8988T (cell line): ENCODE measurements at regions not wholly inside any gene's neighbourhood (a gene's known extent, or its start where the extent isn't known, plus 50 kb on each side); places are given as distances from the start of the nearest gene placed in this dataset.
"Not testable (repeated sequence)": the region's sequence is repeated elsewhere in the genome, so short reads cannot be mapped to it uniquely, and the experiment has no call there.

Source experiments
- DNase-seq: peaks from one replicate; pipeline ENCODE4 v3.0.0; 2011

GRCh38 chr7:142636107-142636506 is 113.2 kb upstream of the PRSS1 start:
- not testable (repeated sequence) for DNase-seq

GRCh38 chr7:142632271-142633134 is 116.8 kb upstream of the PRSS1 start:
- peak; percentile 24 for DNase-seq

DNA sequence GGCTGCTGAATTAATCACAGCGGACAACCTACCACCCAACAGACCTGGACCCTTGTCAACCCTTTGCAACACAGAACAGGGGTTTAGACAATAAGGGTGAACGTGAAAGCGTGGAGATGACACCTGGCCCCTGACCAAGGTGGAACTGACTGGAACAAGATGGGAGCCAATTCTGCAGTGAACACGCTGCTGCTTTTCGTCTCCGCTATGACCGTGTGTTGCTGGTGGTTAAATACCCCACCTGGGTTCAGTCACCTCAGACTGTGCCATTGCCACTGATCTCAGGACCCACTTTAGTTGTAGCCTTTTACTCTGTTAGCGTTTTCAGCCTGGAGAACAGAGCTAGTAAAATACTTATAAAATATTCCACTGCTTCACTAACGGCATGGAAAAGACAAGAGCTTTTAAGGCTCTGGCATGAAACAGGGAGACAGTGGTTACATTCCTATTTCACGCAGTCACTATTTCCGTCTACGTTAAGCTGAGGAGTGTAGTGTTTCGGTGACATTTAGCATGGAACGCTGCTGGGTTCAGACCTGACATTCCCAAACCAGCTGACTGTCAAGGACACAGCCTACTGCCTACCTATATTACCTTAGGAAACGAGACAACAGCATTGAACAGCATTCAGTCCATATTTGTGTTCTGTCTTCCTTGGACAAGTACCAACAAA is 119.5 kb upstream of the PRSS1 start:
- no peak for DNase-seq

GRCh38 chr7:142628945-142629344 is 120.3 kb upstream of the PRSS1 start:
- no peak for DNase-seq

GRCh38 chr7:142627223-142627622 is 122.0 kb upstream of the PRSS1 start:
- not testable (repeated sequence) for DNase-seq

DNA sequence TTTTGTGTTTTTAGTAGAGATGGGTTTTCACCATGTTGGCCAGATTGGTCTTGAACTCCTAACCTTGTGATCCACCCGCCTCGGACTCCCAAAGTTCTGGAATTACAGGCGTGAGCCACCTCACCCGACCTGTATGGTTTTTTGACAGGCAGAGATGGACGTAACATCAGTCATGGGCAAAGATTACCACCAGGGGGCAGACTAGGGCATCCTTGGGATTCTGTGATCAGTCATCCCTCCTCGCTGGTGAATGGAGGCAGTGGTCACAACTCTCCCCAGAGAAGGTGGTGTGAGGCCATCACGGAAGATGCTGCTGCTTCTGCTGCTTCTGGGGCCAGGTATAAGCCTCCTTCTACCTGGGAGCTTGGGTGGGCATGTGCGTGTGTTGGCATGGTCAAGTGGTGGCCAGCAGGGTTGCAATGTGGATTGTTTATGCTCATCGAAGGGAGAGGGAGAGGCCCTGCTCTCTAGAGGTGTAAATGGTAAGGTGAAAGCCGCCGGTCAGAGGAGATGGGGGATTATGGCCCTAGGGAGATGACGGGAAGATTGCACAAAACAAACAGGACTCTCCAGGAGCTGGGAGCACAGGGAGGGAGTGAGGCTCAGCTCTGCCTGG is 122.7 kb upstream of the PRSS1 start:
- no peak for DNase-seq

DNA sequence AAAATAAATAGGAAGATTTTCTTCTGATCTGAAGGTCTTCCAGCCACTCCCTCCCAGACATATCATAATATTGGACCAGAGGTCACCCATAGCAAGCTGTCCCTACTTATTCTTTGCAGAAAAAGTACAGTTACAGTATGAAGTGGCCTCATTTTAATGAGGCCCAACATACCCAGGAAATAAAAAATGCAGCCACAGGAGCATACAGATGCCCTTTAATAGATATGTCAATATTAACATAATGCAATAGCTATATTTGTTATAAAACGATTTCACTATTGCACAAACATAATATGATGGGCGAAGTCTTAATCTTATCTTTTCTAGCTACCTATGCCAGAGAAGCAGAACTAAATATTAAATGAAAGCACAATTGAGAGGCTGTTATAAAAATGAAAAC is 124.1 kb upstream of the PRSS1 start:
- not testable (repeated sequence) for DNase-seq

DNA sequence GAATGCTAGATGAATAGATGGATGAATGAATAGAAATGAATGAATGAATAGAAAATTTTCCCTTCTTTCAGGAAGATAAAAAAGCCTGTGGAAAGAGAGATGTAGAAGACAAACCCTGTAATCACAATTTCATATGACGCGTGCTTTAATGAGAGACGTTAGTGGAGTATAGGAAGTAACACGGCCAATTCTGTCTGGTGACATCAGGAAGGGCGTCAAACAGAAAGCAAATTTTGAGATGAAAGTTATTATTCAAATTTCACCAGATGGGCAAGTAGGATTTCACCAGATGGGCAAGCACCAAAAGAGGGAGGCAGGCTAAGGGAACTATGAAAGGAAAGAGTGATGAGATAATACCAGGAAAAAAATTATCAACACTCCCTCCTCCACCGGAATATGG is 128.9 kb upstream of the PRSS1 start:
- DNase-seq, result no peak

DNA sequence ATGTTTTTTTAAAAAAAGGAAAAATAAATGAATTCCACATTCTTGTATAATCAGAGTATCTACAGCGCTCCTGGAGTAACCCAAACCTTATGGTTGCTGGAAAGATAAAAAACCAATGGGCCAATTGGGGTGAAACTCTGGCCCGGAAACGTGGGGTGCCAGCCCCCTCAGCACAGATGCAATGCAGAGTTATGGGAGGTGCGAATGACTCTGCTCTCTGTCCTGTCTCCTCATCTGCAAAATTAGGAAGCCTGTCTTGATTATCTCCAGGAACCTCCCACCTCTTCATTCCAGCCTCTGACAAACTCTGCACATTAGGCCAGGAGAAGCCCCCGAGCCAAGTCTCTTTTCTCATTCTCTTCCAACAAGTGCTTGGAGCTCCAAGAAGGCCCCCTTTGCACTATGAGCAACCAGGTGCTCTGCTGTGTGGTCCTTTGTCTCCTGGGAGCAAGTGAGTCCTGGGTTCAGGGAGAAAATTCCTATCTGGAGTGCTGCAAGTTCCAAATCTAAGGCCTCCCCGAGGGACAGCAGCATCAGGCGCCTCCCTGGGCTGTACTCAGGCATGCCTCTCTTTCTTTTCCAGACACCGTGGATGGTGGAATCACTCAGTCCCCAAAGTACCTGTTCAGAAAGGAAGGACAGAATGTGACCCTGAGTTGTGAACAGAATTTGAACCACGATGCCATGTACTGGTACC is 130.5 kb upstream of the PRSS1 start:
- no peak for DNase-seq

GRCh38 chr7:142616842-142617241 is 132.4 kb upstream of the PRSS1 start:
- no peak for DNase-seq

DNA sequence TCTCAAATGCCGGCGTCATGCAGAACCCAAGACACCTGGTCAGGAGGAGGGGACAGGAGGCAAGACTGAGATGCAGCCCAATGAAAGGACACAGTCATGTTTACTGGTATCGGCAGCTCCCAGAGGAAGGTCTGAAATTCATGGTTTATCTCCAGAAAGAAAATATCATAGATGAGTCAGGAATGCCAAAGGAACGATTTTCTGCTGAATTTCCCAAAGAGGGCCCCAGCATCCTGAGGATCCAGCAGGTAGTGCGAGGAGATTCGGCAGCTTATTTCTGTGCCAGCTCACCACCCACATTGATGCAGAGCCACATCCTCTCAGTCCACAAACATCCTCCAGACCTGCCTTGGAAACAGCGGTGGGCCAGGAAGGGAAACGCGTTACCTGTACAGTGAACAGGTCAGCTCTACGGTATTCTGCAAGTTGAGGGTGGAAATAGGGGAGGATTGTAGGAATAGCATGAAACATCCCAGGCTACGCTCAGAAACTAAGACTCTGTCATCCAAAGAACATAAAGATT is 133.1 kb upstream of the PRSS1 start:
- no peak for DNase-seq

- no peak for DNase-seq
Measured at GRCh38 chr7:142615508-142615907, 133.8 kb upstream of the PRSS1 start.

GRCh38 chr7:142614116-142614515 is 135.2 kb upstream of the PRSS1 start:
- DNase-seq, result no peak

- no peak for DNase-seq
Measured at GRCh38 chr7:142612237-142612881, 136.9 kb upstream of the PRSS1 start.

GRCh38 chr7:142611566-142612236 is 137.6 kb upstream of the PRSS1 start:
- no peak for DNase-seq

- no peak for DNase-seq
Measured at GRCh38 chr7:142608630-142609428, 140.4 kb upstream of the PRSS1 start.

DNA sequence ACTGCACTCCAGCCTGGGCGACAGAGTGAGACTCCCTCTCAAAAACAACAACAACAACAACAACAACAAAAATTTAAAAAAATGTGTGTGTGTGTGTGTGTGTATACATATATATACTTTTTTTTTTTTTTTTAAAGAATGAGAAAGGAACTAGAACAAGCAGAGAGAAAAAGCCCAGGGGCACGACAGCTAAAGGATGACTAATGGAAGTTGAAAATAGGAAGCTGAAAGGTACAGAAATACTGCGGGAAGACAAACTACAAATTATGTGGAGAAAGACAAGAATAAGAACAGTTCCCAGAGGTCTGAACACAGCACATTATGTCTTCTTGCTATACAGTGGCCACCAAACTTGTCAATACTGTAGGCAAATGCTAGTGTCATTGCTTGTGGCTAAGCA is 141.9 kb upstream of the PRSS1 start:
- DNase-seq, result no peak

GRCh38 chr7:142606081-142606480 is 143.2 kb upstream of the PRSS1 start:
- no peak for DNase-seq

GRCh38 chr7:142604671-142605070 is 144.6 kb upstream of the PRSS1 start:
- DNase-seq, result no peak

- DNase-seq, result no peak
Measured at GRCh38 chr7:142603870-142604448, 145.3 kb upstream of the PRSS1 start.

DNA sequence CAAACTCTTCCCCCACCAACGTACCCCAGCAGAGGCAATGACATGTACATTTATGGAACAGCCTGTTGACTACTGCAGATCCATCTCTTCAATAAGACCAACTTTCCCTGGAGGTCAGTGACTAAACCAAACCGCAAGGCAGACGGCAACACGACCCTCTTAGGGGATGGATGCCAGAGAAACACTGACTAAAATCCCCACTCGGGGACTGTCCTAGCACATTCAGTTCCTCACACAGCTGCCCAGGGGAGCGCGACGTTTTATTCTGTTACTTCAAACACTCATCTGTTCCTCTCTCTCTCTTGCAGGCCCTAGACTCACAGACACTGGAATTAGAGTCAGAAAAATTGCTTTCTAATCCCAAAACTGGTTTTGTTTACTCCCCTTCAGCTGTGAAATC is 146.5 kb upstream of the PRSS1 start:
- no peak for DNase-seq
